NOMO-1 (cell line): ENCODE measurements at regions not wholly inside any gene's neighbourhood (a gene's known extent, or its start where the extent isn't known, plus 50 kb on each side); places are given as distances from the start of the nearest gene placed in this dataset.
A peak's percentile ranks its signal among the peaks of the same experiment; 100 is the strongest.
"Not testable (repeated sequence)": the region's sequence is repeated elsewhere in the genome, so short reads cannot be mapped to it uniquely, and the experiment has no call there.

Source experiments
- DNase-seq, 2 experiments: peaks; one replicate each; lab custom pipeline; 2025; ENCODE audit not compliant: unreplicated experiment in 2 of 2; lab: John Stamatoyannopoulos, UW

DNA sequence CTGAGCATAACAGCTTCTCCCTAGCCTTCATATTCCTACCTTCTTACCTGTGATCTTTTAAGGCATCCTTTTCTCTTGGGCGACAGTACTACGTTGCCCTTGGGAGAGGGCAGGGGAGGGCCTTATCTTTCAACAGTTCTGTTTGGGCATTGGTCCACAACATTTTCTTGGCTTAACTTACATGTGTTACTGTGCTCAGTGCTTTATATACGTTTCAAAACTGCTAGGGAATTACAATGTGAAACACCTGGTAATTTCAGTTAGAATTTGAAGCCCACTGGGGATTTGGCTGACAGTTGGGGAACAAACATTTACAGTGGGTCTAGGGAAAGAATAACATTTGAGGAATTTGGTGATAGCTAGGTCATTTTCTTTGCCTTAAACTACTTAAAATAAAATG lies 667.1 kb downstream of the PRIM2 start:
- DNase-seq = not testable (repeated sequence)

DNA sequence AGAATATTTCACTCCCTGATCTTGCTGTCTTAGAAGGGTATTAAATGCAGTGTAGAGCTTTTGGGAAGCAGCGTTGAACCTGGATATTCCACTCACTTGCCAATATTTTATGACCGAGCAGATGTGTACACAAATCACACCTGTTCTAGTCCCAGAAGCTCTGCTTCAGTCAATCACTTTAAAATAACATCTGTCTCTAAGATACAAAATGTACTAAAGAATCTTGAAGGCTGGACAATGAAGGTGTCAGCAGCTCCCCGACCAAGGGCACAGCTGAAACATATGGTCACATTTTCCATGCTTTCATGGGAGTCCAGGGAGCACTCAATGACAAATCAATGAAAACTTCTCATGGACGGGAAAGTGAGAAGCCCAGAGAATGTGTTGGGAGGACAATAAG lies 668.3 kb downstream of the PRIM2 start:
- DNase-seq = not testable (repeated sequence)

DNA sequence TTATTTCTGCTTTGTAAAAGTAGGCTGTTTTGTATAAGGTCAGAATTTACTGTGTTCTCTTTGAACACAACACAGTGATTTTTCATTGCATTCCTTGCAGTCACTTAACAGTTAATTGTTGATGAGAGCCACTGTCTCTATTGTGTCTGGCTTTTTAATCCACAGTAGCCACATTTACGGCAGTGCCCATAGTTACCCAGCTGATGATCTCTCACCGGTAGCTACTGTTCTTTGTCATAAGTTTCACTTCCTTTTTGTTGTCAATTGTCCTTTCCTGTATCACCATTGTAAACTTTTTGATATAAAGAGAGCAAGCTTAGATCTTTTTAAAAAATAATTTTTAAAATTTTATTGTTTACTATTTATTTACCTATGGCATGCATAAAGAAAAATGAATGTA lies 669.2 kb downstream of the PRIM2 start:
- DNase-seq = peak; percentile 0 to 47

DNA sequence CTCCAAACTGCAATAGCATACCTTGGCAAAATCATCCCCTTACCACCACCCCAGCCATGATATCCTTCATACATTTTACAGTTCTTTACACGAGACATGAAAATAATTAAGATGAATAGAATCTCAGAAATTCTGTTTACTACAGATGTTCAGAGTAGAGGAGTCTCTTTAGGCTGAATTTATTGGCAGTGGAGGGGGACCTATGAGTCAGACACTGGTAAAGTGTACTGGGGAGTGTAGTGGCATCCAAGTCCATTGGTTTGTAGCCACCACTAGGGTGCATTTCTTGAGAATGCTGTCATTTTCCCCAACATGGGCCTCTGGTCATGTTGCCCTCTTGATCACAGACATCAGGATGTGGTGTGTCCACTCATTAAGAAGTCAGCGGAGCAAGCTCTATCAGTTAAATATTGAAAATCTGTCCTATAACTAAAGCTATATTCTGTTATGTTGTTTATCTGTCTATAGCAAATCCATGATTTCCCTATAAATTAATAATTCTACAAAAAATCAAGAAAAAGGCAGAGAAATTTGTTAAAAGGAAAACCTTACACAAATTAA lies 672.2 kb downstream of the PRIM2 start:
- not testable (repeated sequence) for DNase-seq

DNA sequence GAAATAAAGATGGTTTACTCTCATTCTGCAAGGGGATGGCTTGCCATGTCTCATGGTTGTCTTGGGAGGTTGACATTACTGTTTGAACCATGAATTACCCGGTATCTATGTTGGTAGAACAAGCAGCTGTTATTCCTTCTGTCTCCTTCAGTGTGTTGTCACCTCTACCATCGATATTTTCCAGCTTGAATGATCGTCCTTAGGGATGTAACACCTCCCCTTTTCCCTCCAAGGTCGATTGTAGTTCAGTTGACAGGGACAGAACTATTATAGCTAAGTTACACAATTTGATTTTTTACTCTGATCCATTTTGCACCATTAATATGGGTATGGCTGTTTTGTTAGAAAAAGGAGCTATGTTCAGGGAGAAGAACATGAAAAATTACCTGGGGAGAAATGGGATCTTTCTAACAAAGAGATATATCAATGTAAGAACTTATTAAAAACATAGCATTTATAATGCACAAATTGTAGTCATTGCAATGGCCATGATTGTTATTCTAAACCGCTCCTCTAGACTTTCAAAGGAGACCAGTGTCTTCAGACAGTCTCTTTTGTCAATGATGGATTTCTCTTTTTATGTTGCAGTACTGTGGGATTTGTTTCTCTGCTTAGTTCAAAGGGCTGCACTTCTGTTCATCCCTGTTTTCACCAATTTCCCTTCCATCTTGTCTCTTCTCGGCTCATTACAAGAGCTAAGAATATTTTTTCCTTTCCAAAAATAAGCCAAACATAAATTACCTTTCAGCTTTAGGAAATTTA lies 681.6 kb downstream of the PRIM2 start:
- not testable (repeated sequence) for DNase-seq

DNA sequence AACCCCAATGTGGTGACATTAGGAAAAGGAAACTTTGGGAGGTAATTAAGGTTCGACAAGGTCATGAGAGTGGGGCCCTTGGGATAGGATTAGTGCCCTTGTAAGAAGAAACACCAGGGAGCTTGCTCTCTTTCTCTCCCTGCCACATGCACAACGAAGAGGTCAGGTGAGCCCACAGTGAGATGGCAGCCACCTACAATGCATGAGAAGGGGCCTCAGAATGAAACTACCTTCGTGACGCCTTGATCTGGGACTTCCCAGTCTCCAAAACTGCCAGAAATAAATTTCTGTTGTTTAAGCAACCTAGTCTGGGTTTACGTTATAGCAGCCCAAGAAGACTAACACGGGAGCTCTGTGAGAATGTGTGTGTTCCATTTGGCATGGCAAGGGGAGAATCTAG lies 682.8 kb downstream of the PRIM2 start:
- DNase-seq = not testable (repeated sequence)

DNA sequence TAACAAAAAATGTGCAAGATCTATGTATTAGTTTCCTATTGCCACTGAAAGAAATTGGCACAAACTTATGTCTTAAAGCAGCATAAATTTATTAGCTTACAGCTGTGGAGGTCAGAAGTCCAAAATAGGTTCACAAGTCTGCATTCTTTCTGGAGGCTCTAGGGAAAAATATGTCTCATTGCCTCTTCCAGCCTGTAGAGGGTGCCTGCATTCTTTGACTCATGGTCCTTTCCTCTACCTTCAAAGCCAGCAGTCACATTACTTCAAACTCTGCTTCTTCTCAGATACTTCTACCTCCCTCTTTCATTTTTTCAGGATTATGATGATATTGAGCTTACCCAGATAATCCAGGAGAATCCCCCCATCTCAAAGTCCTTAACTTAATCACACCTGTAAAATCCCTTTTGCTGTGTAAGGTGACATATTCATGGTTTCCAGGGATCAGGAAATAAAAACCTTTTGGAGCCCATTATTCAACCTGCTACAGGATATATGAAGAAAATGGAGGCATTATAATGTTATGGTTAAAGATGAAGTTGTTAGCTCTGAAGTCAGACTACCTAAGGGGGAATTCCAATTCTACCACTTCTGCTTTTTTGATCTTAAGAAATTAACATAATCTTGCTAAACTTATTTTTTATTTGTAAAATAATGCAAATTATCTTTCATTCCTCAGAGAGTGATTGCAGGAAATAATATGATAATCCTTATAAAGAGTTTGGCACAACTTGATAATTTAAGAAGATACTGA lies 686.2 kb downstream of the PRIM2 start:
- DNase-seq = not testable (repeated sequence)

DNA sequence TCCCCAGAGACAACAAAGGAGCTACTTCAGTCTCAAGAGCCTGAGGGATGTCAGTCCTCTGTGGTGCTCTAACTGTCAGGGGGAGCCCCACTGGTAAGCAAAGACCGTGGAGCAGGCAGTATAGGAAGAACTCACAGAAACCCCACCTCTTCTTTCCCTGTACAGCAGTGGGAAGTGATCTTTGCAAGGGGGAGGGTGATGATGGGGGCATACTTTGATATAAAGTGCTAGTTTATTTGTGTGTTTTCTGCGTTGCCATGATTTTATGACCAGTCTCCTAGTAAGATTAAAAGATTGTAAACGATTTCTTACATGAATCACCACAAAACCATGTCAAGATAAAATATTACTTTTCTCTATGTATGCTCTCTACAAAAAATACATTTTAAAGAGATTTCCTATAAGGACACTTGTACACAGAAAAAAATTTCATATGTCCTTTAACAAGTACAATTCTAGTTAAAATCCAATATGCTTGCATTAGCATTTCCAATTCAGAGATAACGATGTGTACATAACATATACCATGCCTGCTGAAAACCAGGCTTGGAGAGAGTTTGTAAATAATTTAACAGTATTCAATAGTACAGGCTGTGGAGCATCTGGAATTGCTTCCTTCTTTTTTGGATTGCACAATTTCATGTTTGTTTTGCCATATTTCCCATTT lies 690.0 kb downstream of the PRIM2 start:
- not testable (repeated sequence) for DNase-seq

DNA sequence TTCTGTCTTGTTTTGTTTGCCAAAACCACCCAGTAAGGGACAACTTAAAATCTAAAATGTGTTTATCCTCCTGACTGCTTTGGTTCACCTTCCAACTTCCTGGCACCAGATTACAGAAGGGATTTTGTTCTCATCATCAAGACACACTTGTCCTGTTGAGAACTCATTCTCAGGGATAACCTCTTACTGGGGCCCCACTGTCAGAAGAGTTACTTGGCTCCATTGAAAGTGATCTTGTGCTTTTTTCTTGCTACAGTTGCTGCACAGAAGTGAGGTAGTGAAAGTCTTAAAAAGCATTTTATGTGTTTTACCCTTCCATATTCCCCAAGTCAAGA lies 690.5 kb downstream of the PRIM2 start:
- not testable (repeated sequence) for DNase-seq

DNA sequence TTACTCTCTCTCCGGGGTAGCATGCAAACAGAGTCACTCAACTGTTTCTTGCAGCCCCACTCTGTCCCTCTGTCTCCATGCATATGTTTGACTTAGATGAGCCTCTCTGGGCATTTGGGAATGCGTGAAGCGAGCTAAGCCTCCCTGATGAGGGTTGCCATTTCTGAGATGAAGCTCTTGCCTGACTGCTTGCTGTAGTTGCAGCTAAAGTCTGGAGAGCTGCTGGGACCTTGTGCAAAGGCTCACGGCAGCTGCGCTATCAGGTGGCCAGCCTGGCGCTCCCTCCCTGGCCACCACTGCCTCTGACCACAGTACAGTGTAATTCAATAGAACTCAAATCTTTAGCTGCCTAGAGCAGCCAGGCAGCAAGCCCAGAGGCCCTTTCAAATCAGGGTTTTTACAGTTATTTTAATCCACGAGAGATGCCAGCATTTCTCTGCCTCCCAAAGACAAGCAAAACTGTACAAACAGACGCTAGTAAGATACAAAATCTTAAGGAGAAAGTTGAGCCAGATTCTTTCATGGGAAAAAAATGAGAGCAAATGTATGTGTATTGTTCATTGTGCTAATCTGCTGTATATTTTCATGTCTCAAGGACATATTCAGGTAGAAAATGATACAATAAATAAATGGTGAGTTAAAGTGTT lies 694.6 kb downstream of the PRIM2 start:
- DNase-seq = not testable (repeated sequence)

DNA sequence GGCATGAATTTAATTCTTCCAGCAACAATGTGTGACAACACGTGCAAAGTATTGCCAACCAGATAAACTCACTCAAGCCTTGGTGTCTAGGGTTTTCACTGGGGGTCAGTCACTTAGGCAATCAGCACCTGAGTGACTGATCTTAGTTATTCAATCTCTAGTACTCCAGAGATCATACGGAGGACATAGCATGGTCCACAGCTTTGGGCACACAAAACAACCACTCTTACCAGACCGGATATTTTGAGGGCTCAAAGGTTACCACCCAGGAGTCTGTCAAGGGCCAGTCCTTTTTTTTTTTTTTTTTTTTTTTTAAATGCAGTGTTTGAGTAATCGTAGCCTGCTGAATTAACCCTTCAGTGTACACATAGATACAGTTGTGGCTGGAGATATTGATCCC lies 699.2 kb downstream of the PRIM2 start:
- DNase-seq = not testable (repeated sequence)

DNA sequence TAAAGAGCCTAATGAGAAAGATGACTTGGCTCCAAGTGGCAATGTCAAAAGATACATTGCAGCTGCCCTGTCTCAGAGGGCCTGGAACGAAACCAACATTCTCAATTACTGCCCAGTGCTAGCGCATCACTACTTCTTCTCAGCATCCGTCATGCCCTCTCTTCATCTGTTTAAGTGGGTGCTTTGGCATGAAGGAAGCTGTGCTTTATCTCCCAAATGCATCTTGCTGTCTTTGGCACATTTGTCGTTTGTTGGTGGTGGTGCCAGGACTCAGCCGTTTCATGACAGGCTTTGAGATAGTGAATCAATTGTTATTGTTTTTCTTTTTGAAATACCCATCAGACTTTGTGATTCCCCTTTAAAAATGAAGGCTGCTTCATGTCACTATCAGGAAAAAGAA lies 710.8 kb downstream of the PRIM2 start:
- not testable (repeated sequence) for DNase-seq

DNA sequence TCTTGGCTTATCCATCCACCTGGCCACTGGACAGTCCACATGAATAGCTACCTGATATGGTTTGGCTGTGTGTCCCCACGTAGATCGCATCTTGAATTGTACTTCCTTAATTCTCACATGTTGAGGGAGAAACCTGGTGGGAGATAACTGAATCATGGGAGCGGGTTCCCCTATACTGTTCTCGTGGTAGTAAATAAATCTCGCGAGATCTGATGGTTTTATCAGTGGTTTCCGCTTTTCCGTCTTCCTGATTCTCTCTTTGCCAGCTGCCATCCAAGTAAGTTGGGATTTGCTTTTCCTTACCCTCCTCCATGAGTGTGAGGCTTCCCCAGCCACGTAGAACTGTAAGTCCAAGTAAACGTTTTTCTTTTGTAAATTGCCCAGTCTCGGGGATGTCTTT lies 720.8 kb downstream of the PRIM2 start:
- not testable (repeated sequence) for DNase-seq

DNA sequence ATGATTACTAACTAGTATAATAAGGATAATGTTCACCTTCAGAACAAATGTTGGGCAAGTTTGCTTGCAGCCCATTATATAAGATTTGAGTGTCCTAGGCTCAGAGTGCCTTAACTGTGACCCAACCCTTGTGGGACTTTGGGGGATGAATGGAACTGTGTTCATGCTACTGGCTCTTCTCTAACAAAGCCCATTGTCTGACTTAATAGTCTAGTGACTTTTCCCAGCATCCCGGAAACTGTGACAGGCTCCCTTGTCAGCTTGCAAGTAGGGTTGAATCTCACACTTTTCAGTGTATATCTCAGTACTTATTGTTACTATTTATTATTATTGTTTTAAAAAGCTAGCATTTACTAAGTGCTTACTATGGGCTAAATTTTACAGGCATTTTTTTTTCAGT lies 729.2 kb downstream of the PRIM2 start:
- DNase-seq = not testable (repeated sequence)

DNA sequence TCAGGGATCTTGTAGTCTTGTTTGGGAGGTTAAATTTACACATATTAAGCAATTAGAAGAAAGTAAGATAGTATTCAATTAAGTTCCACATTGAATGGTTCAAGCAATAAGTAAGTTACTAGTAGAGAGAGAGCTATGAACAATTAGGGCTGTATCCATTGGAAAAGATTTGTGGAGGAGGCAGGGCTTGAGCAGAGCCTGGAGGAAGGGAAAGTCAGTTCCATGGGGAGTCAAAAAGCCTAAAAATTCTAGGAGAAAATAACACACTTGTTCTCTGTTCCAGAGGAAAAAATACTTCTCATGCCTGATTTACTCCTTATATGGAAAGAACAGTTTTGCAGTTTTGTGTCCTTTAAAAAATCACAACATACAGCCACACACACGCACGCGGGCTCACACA lies 730.0 kb downstream of the PRIM2 start:
- DNase-seq = not testable (repeated sequence)

DNA sequence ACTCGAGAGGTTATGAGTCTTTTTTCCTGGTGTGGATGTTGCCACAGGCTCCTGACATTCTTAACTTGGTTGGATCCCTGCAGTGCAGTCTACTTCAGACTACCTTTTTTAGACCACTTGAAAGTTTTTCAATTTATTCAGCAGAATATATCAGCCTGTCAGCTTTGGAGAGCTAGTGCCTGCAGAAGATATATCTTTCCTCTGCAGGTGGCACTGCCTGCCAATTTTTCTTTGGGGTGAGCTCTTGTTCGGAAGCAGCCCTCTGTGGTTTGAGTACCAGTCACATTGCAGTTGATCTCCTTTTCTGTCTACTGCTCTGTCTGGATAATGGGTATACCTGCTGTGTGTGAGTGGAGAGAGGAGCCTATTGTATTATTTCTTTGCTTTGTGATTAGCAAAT lies 730.4 kb downstream of the PRIM2 start:
- DNase-seq = not testable (repeated sequence)

DNA sequence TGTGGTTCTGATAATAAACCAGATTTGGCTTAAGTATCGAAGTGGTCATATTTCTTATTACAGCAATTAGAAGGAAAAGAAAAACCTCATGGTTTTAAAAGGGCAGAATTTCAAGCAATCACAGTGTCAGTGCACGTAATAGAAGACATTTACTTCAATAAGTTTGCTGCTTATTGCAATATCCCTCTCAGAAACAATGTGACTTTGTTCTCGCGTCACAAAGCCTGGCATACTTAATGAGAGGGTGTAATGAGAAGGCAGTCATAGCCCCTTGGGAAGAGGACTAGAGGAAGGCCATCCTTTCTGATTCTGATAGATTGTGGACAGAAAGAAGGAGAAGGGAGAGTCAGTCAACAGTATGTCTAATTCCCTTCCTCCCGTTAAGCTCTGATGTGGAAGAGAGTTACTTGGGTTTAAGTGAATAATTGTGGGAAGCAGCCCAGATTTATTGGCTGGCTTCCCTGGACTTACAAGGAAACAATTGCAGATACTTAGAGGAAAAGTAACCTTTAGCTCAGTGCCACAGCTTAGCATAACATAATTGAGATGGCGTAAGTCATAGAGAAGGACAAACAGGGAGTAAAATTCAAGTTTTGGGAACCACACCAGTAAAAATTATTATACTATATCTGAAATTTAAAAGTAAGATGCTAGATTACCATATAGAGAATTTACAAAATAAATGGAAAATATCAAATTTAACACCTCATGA lies 738.2 kb downstream of the PRIM2 start:
- not testable (repeated sequence) for DNase-seq

DNA sequence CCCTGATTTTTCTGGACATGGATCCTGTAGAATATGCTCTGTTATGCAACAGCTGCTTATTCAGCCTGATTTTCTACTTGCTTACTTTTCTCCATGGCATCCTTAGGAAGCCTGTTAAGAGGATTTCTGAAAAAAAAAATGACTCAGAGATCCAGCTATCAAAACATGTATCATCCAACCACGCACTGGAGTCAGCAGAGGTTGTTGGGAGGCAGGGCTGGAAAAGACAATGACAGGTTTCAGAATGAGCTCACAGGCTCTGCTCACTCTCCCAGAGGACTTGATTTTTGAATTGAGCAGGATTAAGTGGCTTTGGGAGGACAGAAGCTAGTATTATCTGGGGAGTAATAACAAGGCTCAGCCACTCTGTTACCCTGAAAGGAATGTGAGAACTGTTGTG lies 742.3 kb downstream of the PRIM2 start:
- DNase-seq = not testable (repeated sequence)

DNA sequence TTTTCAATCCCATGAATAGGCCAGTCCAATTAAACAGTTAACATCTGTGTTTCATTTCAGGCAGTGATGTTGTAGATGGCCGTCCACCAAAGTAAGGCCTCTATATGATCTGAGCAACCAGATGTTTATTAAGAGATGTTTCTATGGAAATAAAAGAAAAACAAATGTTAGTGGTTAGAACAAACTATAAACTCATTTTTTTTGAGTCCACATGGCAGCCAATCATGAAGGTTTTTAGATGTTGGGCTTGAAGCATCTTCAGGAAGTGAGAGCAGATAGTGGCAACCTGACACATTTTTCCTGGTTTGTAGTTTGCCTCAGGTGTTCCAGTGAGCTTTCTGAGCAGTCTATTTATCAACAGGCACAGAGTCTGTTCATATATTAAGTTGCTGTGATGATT lies 746.1 kb downstream of the PRIM2 start:
- not testable (repeated sequence) for DNase-seq

DNA sequence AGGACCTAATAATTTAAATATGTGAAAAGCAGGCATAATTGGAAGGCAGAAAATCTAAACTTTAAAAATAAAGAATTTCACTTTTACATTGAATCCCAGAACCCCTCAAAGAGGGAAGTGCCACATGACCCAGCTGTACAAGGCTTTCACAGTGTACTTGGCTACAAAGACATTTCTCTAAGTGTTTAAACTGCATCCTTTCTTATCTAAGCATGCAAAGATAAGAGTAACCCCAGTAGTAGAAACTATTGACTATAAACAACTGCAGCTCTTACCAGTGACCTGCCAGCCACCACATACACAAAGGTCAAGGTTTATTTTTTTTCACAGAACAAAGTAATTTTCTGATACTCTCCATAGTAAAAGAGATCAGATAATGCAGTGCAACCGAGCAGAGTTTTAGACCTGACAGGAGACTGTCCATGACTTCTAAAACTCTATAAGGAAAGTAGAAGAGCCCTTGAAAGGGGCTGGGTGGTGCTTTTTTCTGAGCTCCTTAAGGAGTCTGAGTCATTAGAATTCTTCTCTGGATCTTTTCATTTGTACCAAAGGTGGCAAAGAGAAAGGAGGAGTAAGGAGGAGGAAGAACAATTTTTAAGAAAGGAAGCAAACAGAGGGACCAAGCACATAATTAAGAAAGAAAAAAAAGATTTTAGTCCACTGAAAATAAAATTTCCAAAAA lies 750.6 kb downstream of the PRIM2 start:
- not testable (repeated sequence) for DNase-seq
